ENCODE measurements at regions not wholly inside any gene's neighbourhood (a gene's known extent, or its start where the extent isn't known, plus 50 kb on each side); places are given as distances from the start of the nearest gene placed in this dataset.

DNA sequence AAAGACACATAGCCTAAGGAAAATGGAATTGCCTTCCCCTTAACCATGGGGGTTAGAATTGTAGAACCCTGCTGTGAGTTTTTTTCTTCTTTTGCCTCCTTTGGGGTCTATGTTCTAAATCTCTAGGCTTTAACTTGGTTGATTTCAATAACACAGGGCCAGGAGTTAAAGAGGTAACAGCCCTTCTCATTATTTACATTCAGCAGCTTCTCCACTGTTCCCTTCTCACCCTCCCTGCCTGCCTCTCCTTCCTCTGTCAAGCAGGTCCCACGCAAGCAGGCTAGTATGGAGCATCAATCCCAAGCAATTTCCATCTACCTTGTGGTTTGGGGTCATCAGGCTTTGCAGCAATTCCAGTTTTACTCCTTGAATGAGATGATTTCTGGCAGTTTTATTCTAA is 236.1 kb upstream of the G2E3 start:
- TF ChIP-seq, protein P1, sequence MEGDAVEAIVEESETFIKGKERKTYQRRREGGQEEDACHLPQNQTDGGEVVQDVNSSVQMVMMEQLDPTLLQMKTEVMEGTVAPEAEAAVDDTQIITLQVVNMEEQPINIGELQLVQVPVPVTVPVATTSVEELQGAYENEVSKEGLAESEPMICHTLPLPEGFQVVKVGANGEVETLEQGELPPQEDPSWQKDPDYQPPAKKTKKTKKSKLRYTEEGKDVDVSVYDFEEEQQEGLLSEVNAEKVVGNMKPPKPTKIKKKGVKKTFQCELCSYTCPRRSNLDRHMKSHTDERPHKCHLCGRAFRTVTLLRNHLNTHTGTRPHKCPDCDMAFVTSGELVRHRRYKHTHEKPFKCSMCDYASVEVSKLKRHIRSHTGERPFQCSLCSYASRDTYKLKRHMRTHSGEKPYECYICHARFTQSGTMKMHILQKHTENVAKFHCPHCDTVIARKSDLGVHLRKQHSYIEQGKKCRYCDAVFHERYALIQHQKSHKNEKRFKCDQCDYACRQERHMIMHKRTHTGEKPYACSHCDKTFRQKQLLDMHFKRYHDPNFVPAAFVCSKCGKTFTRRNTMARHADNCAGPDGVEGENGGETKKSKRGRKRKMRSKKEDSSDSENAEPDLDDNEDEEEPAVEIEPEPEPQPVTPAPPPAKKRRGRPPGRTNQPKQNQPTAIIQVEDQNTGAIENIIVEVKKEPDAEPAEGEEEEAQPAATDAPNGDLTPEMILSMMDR (IDR thresholded peaks at IDR 0.05): no peak
- no peak for TF ChIP-seq POLR2A (IDR thresholded peaks at IDR 0.05)
